ENCODE measurements at regions not wholly inside any gene's neighbourhood (a gene's known extent, or its start where the extent isn't known, plus 50 kb on each side); places are given as distances from the start of the nearest gene placed in this dataset.

- TF ChIP-seq CTCF (IDR thresholded peaks at IDR 0.05) (no peak), FOXK1 (CRISPR knock-in tag; IDR thresholded peaks at IDR 0.05) (no peak), OVOL2 (CRISPR knock-in tag; IDR thresholded peaks at IDR 0.05; ENCODE audit: borderline replicate concordance) (no peak), FOXJ3 (CRISPR knock-in tag; IDR thresholded peaks at IDR 0.05; ENCODE audit: borderline replicate concordance) (no peak), CDX4 (CRISPR knock-in tag; IDR thresholded peaks at IDR 0.05; ENCODE audit: borderline replicate concordance) (no peak), STAT6 (CRISPR knock-in tag; conservative IDR thresholded peaks at IDR 0.05; ENCODE audit: low read depth) (no peak)
Measured at GRCh38 chr6:23441808-23442461, 684.1 kb upstream of the NRSN1 start (continued).

GRCh38 chr6:23445157-23445710, 680.8 kb upstream of the NRSN1 start:
- DNase-seq (ENCODE audit: low spot score) (no peak), ATAC-seq (no peak)
- Mint-ChIP-seq H3K36me3 (no peaks in the 10 kb centered on the region), H3K4me1 (peaks cover 19% of the 10 kb centered on the region), H3K27me3 (ENCODE audit: low read depth) (no peaks in the 10 kb centered on the region), H3K4me3 (no peak overlapping the region), H3K27ac (no peak overlapping the region), H3K9me3 (no peaks in the 10 kb centered on the region)
- TF ChIP-seq ZNF121 (CRISPR knock-in tag; IDR thresholded peaks at IDR 0.05), result no peak
- no peak for TF ChIP-seq ZNF232 (CRISPR knock-in tag; IDR thresholded peaks at IDR 0.05)
- TF ChIP-seq ESRRA (CRISPR knock-in tag; IDR thresholded peaks at IDR 0.05; ENCODE audit: borderline replicate concordance), result no peak
- no peak for TF ChIP-seq KAT7 (CRISPR knock-in tag; IDR thresholded peaks at IDR 0.05; ENCODE audit: borderline replicate concordance)
- TF ChIP-seq NFATC4 (CRISPR knock-in tag; IDR thresholded peaks at IDR 0.05), result no peak
- no peak for TF ChIP-seq STAT6 (CRISPR knock-in tag; conservative IDR thresholded peaks at IDR 0.05; ENCODE audit: low read depth)
- no peak for TF ChIP-seq MXD4 (CRISPR knock-in tag; IDR thresholded peaks at IDR 0.05; ENCODE audit: borderline replicate concordance)
- no peak for TF ChIP-seq JAZF1 (CRISPR knock-in tag; IDR thresholded peaks at IDR 0.05)
- no peak for TF ChIP-seq NFE2L1 (CRISPR knock-in tag; IDR thresholded peaks at IDR 0.05)
- TF ChIP-seq ZNF138 (CRISPR knock-in tag; conservative IDR thresholded peaks at IDR 0.05), result no peak
- no peak for TF ChIP-seq ZNF671 (CRISPR knock-in tag; IDR thresholded peaks at IDR 0.05)
- no peak for TF ChIP-seq CBFB (CRISPR knock-in tag; IDR thresholded peaks at IDR 0.05; ENCODE audit: low read depth)
- no peak for TF ChIP-seq MYBL2 (CRISPR knock-in tag; IDR thresholded peaks at IDR 0.05)
- TF ChIP-seq CREM (CRISPR knock-in tag; IDR thresholded peaks at IDR 0.05), result no peak
- TF ChIP-seq ZNF396 (CRISPR knock-in tag; IDR thresholded peaks at IDR 0.05; ENCODE audit: borderline replicate concordance), result no peak
- TF ChIP-seq SMAD3 (CRISPR knock-in tag; IDR thresholded peaks at IDR 0.05; ENCODE audit: borderline replicate concordance), result no peak
- ChIA-PET POLR2A (no interaction called here), CTCF (no interaction called here)
